ENCODE measurements at regions not wholly inside any gene's neighbourhood (a gene's known extent, or its start where the extent isn't known, plus 50 kb on each side); places are given as distances from the start of the nearest gene placed in this dataset.

- DNase-seq, result no peak
These were observed 66.7 kb downstream of the CD164 start for GRCh38 chr6:109315341-109316110.

DNA sequence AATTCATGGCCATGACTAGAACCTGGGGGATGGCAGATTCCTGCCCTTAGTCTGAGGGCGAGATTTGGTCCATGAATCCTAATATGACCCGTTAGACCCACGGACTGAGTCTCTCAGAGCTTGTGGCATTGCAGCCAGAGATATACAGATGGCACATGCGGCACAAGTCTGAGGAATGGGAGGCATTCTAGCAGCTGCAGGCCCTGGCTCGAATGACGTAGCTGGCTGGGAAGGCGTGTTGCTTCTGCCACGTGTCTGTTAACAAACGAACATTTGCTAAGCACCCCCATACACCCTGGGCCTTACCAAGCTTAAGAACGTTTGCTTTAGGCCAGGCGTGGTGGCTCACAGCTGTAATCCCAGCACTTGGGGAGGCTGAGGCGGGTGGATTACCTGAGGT lies 68.0 kb downstream of the CD164 start:
- no peak for DNase-seq

GRCh38 chr6:109313139-109313538 lies 69.1 kb downstream of the CD164 start:
- no peak for DNase-seq

GRCh38 chr6:109311471-109311870 lies 70.8 kb downstream of the CD164 start:
- DNase-seq, result no peak

DNA sequence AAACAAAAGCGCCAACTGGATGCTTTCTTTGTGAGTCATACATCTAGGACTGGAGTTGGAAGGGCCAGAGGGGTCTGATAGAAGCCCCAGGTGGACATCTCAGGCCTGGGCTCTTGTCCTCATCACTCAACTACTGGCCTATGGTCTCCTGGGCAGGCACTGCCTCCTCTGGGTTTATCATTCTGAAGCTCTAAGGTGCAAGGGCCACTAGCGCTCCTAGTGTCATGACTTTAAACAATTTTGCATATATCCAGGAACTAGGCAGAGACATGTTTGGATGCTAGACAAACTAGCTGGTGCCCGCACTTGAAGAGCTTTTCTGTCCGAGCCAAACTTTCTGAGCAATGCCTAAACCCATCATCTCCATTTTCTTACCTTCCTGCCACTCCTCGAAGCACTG lies 72.3 kb downstream of the CD164 start:
- DNase-seq, result no peak

DNA sequence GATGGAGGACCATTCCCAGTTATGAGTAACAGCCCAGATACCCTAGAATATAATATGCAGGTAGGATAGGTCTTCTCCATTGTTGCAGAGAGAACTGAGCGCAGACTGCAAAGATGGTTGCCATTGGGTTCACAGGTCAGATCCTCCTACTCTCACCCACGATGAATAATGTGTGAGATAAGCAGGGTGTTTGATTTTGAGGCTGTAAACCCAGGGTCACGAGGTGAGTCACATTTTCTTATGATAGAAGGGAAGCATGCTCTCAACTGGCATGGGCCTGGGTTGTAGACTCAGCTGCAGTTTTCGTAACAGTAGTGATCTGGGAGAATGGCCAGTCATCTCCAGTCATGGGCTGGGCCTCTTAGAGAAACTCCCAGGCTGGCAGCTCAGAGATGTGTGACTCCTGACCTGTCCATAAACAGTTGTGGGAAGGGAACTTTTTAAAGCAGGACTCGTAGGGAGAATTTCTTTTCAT lies 74.2 kb downstream of the CD164 start:
- no peak for DNase-seq

- no peak for DNase-seq
These were observed 75.5 kb downstream of the CD164 start for GRCh38 chr6:109306733-109307132.

DNA sequence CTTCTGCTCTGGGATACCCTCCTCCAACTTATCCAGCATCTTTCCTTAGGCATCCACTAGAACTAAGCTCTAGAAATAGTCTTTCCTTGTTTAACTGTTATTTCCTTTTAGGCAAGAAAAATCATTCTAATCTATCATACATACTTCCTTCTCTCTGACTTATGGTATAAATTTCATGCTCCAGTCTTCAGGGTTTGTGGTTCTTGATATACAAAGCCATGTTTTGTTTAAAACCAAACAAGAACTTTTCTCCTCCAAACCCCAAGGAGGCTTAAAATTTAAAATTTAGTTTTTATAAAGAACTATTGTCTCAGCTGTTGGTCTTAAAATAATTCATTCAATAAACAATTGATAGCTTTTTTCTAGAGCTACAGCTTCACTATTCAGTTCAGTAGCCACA lies 77.2 kb downstream of the CD164 start:
- no peak for DNase-seq

GRCh38 chr6:109304284-109305015 lies 77.8 kb downstream of the CD164 start:
- DNase-seq, result peak; percentile 50

GRCh38 chr6:109303640-109304283 lies 78.5 kb downstream of the CD164 start:
- DNase-seq, result no peak

DNA sequence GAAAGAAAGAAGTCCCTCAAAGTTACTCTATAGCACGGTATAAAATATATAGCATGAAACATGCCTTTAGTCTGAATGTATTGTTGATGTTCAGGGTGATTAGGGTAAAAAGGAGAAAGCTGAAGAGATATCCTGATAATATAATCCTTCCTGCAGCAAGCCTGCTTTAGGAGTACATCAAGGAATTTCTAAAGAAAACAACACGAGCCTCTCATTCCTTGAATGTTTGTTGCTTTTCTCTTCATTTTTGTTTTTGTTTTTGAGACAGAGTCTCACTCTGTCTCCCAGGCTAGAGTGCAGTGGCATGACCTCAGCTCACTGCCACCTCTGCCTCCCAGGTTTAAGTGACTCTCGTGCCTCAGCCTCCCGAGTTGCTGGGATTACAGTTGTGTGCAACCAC lies 79.1 kb downstream of the CD164 start:
- DNase-seq, result no peak

GRCh38 chr6:109302176-109302575 lies 80.1 kb downstream of the CD164 start:
- no peak for DNase-seq

- no peak for DNase-seq
These were observed 80.8 kb downstream of the CD164 start for GRCh38 chr6:109301418-109301817.

- DNase-seq, result no peak
These were observed 81.4 kb downstream of the CD164 start for GRCh38 chr6:109300874-109301273.

DNA sequence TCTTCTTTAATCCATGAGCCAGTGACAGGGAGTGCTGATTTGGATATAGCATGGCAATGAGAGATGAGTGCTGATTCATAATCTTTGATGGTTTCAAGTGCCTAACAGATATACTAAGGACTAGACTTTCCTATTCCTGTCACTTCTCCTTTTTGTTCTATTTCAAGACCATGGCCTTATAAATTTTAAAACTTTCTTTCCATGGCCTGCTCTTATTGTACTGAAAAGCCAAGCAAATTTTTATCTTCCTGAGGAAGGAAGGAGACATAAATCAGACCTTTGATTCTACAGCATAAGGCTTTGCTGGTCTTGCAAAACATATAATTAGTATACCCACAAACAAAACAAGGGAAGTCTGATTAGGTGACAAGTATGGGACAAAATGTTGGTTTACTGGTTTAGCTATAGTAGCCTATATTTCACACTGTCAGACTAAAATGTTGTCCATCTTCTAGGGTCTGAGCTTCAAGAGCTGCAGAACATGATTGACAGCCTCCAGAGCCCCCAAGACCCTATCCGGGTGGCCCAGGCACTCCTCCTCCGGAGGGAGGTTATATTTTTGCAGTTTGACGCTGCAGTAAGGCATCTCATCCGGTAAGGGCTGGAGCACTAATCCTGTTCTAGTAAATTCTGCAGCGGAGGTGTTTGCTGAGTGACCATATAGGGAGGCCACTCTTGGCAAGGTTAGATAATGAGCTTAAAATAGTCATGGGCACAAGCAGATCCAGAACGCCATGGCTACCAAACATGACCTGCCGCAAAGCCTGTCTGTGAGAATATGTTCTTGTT lies 82.3 kb downstream of the CD164 start:
- DNase-seq, result peak; percentile 28

- no peak for DNase-seq
These were observed 83.0 kb downstream of the CD164 start for GRCh38 chr6:109299265-109299607.

DNA sequence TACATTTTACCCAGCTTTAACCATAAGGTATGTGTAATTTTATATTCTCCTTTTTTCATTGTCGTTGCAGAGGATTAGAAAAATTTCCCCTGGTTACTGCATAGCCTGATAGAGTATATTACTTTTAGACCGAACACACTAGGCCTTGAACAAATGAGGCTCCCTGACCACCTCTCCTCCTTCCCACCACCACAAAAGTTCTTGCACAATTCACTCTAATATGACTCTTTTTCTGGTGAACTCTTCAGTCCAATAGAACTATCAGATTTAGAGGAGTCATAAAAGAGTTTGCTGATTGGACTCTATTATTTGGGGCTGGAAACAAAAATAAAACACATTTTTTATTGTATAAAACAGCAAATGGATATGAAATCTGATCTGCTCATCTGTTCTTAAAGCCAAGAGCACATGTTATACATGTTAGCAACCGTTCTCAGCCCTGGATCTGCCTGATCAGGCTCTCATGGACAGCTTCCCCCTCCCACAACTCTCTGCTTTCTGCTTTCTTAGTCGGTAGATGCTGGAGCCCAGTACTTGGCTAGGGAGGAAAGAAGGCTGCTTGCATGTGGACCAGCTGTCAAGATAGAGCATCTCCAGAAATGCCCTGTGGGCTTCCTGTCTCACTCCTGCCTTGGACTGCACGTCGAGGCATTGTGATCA lies 83.5 kb downstream of the CD164 start:
- no peak for DNase-seq

GRCh38 chr6:109297406-109298110 lies 84.7 kb downstream of the CD164 start:
- DNase-seq, result no peak

GRCh38 chr6:109296971-109297372 lies 85.3 kb downstream of the CD164 start:
- DNase-seq, result peak; percentile 94

DNA sequence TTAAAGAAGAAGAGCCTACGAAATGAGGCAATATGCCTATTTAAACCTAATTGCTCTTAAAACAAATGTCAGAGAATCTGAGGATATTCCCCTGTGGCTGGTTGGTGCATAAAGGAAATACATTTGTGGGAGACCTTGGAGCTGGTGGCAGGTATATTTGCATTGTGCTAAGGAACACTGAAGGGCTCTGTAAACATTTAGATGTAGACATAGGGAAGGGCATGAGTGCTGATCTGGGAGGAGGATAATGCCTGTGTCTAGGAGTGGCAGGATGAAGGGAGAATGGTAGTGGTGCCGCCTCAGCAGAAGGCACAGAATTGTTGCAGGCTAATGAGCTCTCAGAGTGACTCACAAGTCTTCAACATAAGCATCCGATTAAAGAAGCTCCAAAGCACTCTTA lies 85.8 kb downstream of the CD164 start:
- peak; percentile 98 for DNase-seq

DNA sequence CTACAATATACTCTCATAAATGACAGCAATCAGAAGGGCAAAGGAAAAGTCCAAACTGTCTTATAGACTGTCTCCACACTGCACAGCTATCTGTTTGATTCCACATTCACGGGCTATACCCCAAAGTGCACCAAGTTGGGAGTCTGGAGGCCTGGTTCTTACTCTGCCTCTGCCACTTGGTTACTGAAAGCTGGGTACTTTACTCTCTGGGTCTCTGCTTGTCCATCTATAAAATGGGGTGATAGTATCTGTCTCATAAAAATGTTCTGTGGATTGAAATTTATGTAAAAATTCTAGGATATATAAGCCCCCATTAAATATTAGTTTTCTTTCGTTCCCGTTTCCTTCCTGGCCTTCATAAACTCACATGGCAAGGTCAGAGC lies 86.5 kb downstream of the CD164 start:
- DNase-seq, result peak; percentile 82

All from NCI-H2029 treated with DMSO at 0.1 percent for 48 hours (cell line).